GM18907 (cell line): ENCODE measurements at regions not wholly inside any gene's neighbourhood (a gene's known extent, or its start where the extent isn't known, plus 50 kb on each side); places are given as distances from the start of the nearest gene placed in this dataset.
A peak's percentile ranks its signal among the peaks of the same experiment; 100 is the strongest.
"Not testable (repeated sequence)": the region's sequence is repeated elsewhere in the genome, so short reads cannot be mapped to it uniquely, and the experiment has no call there.

Experiments used
- ATAC-seq: cut with Tn5 transposase; IDR thresholded peaks from one replicate; pipeline ENCODE4 v1.9.1; 2021; ENCODE audit warnings: mild to moderate bottlenecking, moderate library complexity; ENCODE audit not compliant: unreplicated experiment

DNA sequence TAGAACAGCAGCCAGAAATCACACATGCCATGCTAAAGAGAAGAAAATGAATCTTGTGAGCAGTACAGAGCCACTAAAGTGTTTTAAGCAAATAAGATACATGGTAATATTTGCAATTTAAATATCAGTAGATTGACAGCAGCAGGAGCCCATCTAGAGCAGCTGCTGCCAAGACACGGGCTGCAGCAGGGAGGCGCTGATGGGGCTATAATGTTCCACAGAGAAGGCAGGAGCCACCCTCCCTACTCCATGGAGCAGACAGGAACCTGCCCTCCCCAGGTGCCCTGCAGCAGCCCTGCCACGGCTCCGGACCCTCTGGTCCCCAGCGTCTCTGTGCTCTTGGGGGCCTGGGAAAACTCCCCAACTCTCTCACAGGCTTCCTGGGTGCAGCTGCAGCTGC is 224.1 kb upstream of the ISL1 start:
- no peak for ATAC-seq

DNA sequence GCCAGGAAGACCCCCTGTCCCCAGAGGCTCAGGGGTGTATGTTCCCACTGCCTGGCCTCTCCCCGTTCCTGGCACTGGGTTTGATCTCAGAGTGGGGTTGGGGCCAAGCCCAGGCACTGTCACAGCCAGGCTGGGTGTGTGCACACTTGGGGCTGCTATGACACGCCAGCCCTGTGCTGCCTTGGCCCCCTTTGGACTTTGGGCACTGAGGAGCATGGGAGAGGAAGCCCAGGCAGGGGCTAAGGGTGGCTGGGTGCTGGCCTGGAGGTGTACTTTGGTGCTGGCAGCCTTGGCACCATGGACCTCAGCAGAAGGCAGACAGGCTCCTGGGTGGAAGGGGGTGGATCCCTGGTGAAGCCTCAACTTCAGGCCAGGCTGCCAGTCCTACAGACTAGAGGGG is 223.6 kb upstream of the ISL1 start:
- no peak for ATAC-seq

- ATAC-seq = no peak
These were observed 221.0 kb upstream of the ISL1 start for GRCh38 chr5:51162245-51162644.

DNA sequence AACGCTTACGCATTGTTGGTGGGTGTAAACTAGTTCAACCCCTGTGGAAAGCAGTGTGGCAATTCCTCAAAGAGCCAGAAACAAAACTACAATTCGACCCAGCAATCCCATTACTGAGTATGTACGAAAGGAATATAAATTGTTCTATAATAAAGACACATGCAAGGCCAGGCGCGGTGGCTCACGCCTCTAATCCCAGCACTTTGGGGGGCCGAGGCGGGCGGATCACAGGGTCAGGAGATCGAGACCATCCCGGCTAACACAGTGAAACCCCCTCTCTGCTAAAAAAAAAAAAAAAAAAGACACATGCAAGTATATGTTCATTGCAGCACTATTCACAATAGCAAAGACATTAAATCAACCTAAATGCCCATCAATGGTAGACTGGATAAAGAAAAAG is 217.6 kb upstream of the ISL1 start:
- not testable (repeated sequence) for ATAC-seq

GRCh38 chr5:51172903-51173626 is 210.2 kb upstream of the ISL1 start:
- no peak for ATAC-seq

- peak; percentile 44 for ATAC-seq
These were observed 201.9 kb upstream of the ISL1 start for GRCh38 chr5:51181208-51181894.

DNA sequence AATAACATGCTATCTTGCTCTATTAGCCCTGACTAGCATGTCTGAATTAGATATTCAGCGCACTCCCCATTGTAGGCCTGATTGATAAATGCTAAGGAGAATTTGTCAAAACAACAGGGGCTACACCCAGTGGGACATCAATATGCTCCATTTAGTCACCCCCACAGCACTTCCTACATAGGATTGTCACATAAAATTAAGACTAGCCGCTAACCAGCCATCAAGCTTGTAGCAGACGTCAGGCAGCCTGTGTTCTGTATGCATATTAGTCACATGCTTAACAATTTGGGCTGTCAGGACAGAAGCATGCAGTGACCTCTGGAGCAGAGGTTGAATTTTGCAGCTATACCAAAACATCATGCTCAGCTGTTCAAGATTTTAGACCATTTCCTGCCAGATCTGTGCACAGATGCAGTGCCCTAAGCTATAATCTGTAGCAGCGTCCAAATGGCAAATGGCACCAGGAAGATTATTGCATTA is 197.4 kb upstream of the ISL1 start:
- no peak for ATAC-seq

GRCh38 chr5:51188001-51188591 is 195.2 kb upstream of the ISL1 start:
- no peak for ATAC-seq

GRCh38 chr5:51194671-51195070 is 188.6 kb upstream of the ISL1 start:
- ATAC-seq = no peak

GRCh38 chr5:51201024-51201423 is 182.2 kb upstream of the ISL1 start:
- no peak for ATAC-seq

DNA sequence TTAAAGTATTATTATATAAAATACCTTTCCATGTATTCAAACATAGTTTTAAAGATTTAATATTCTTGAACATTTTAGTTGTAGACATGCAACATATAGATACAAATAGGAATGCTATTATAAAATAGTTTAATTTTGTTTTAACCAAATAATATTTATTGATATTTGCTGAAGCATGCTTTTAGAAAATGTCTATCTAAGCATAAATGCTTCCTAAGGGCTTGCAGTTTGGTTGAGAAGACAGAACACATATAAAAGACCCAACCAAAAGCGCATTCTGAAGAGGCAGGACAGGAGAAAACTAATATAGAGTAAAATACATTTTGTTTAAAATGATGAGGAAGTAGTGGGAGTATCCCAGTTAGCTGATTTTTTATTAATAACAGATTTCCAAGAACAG is 181.5 kb upstream of the ISL1 start:
- ATAC-seq = no peak

DNA sequence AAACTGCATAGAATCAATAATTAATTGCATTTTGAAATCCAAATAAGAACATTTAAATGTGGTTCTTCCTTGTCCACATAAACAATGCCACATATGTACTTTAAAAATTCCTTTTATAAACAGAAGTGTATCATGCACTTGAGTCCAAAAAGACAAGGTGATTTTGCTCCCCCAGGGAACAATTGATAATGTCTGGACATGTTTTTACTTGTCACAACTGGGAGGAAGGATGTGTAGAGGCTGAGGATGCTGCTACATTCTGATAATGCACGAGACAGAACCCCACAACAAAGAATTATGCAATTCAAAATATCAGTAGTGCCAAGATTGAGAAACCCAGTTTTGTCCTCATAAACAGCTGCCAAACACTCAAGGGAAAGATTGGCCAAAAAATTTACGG is 181.1 kb upstream of the ISL1 start:
- no peak for ATAC-seq

- peak; percentile 95 for ATAC-seq
These were observed 179.7 kb upstream of the ISL1 start for GRCh38 chr5:51203598-51203997.

DNA sequence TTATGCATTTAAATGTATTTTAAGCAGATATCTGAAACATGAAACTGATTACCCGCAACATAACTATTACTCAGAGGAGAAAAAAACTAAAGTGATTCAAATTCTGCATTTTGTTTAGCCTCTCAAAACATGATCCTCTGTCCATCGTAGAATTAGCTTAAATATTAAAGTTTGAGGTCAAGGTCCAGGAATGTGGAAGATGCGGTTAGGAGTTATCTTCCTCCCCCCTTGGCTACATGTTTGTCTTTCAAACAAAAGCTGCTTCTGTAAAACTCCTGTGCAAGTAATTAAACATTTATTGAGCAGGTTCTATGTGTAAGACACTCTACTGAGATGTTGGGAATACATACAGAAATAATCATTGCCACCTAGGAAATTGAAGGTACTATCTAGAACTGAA is 175.0 kb upstream of the ISL1 start:
- ATAC-seq = no peak

DNA sequence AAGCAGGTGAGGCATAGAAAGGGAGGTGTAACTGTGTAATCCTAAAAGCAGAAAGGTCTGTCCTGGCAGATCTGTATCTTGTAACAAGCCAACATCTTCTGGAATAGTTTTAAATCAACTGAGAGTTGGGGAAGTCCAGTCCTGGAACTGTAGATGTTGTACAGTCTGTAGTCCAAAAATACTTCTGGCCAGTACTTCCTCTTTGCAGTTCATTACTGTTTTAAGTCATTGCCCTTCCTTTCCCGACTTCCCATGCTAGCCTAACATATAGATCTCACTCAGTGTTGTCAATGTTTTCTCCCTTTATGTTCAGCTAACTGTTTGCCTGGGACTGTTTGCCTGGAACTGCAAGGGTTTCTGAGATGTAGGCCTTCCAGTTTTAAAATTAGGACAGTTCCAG is 168.5 kb upstream of the ISL1 start:
- ATAC-seq = no peak

GRCh38 chr5:51225789-51226742 is 157.2 kb upstream of the ISL1 start:
- no peak for ATAC-seq

- ATAC-seq = no peak
These were observed 155.2 kb upstream of the ISL1 start for GRCh38 chr5:51227963-51228470.

- no peak for ATAC-seq
These were observed 152.9 kb upstream of the ISL1 start for GRCh38 chr5:51230336-51230735.

- ATAC-seq = no peak
These were observed 140.8 kb upstream of the ISL1 start for GRCh38 chr5:51242456-51242855.

GRCh38 chr5:51250957-51251356 is 132.3 kb upstream of the ISL1 start:
- ATAC-seq = not testable (repeated sequence)

- no peak for ATAC-seq
These were observed 112.0 kb upstream of the ISL1 start for GRCh38 chr5:51271261-51271660.
